SU-DHL-6 (cell line): ENCODE measurements at regions not wholly inside any gene's neighbourhood (a gene's known extent, or its start where the extent isn't known, plus 50 kb on each side); places are given as distances from the start of the nearest gene placed in this dataset.

ENCODE experiments used
- H2AFZ ChIP-seq: fragments of 200-600 bp; sonication (generic); 2 replicates; pipeline ENCODE4 v1.6.1; 2014; ENCODE audit warnings: low read depth, mild to moderate bottlenecking, moderate library complexity, mixed read lengths, antibody characterized with exemption, low read length; ENCODE audit not compliant: severe bottlenecking
- H3F3A ChIP-seq: fragments of 200-600 bp; shearing (Covaris generic); 2 replicates; pipeline ENCODE4 v1.6.0; 2016; ENCODE audit warnings: antibody characterized with exemption, mild to moderate bottlenecking; ENCODE audit not compliant: insufficient read depth
- H3K27ac ChIP-seq: fragments of 200-600 bp; sonication (generic); 2 replicates; pipeline ENCODE4 v1.5.1; 2016; ENCODE audit warnings: low read depth, mild to moderate bottlenecking, low read length, moderate library complexity, mixed read lengths
- H3K27me3 ChIP-seq: fragments of 200-600 bp; sonication (generic), shearing (Covaris generic); 2 replicates; pipeline ENCODE4 v1.6.0; 2014; ENCODE audit warnings: mild to moderate bottlenecking, low read length
- H3K36me3 ChIP-seq: fragments of 200-600 bp; sonication (generic); 2 replicates; pipeline ENCODE4 v1.6.1; 2014; ENCODE audit warnings: mild to moderate bottlenecking, low read length, mixed read lengths
- H3K4me2 ChIP-seq: fragments of 300-600, 200-600 bp; shearing (Covaris generic), sonication (generic); 2 replicates; pipeline ENCODE4 v1.6.0; 2014; ENCODE audit warnings: low read length, low read depth, mild to moderate bottlenecking; ENCODE audit not compliant: poor library complexity, severe bottlenecking
- H3K4me3 ChIP-seq: fragments of 200-600 bp; sonication (generic); 2 replicates; pipeline ENCODE4 v1.5.1; 2014; ENCODE audit warnings: antibody characterized with exemption, low read length, mild to moderate bottlenecking, mixed read lengths; ENCODE audit not compliant: insufficient read depth, poor library complexity, severe bottlenecking
- H3K79me2 ChIP-seq: fragments of 200-600 bp; sonication (generic); 2 replicates; pipeline ENCODE4 v1.6.1; 2014; ENCODE audit warnings: mild to moderate bottlenecking, low read length, moderate library complexity; ENCODE audit not compliant: insufficient read depth
- H3K9ac ChIP-seq: fragments of 200-600 bp; sonication (generic); 2 replicates; pipeline ENCODE4 v1.7.0; 2014; ENCODE audit warnings: mild to moderate bottlenecking, low read length
- H3K9me2 ChIP-seq: fragments of 200-600 bp; sonication (generic); replicated peaks from 2 replicates; pipeline ENCODE4 v1.6.1; 2014; ENCODE audit warnings: low read length; ENCODE audit not compliant: insufficient read depth
- H3K9me3 ChIP-seq: fragments of 200-600 bp; sonication (generic); 2 replicates; pipeline ENCODE4 v1.6.1; 2014; ENCODE audit warnings: low read length, mixed read lengths; ENCODE audit not compliant: insufficient read depth
- H4K20me1 ChIP-seq: fragments of 200-600 bp; sonication (generic); 2 replicates; pipeline ENCODE4 v1.6.1; 2014; ENCODE audit warnings: low read depth, mild to moderate bottlenecking, antibody characterized with exemption, low read length, moderate library complexity, mixed read lengths
- CTCF ChIP-seq: fragments of 200-600 bp; sonication (generic); IDR thresholded peaks from one replicate; pipeline ENCODE4 v1.5.1; 2017; ENCODE audit warnings: antibody characterized with exemption, mild to moderate bottlenecking, low read length, moderate library complexity; ENCODE audit not compliant: insufficient read depth, poor library complexity, severe bottlenecking
- EZH2phosphoT487 ChIP-seq: fragments of 200-600 bp; sonication (generic), shearing (Covaris generic); conservative IDR thresholded peaks from 2 replicates; pipeline ENCODE4 v1.6.1; 2018; ENCODE audit warnings: mild to moderate bottlenecking, antibody characterized with exemption, low read length, moderate library complexity, mixed read lengths

- H4K20me1 ChIP-seq: no peaks in the 10 kb centered on the region
- H3F3A ChIP-seq: no peaks in the 10 kb centered on the region
- H3K4me2 ChIP-seq: no peak overlapping the region
- H3K4me3 ChIP-seq: no peak overlapping the region
- H3K36me3 ChIP-seq: no peaks in the 10 kb centered on the region
- no peaks in the 10 kb centered on the region for H3K9me2 ChIP-seq
- H2AFZ ChIP-seq: no peak overlapping the region
- no peaks in the 10 kb centered on the region for H3K79me2 ChIP-seq
- no peak overlapping the region for H3K9ac ChIP-seq
- TF ChIP-seq CTCF: no peak
- no peak for TF ChIP-seq EZH2phosphoT487
- H3K27ac ChIP-seq: no peak overlapping the region
- no peaks in the 10 kb centered on the region; the same call in 1 of the 2 replicates for H3K27me3 ChIP-seq
- H3K9me3 ChIP-seq: no peaks in the 10 kb centered on the region
Measured at GRCh38 chr7:32273297-32273696, 203.1 kb upstream of the PDE1C start.

GRCh38 chr7:32266932-32267475 lies 196.8 kb upstream of the PDE1C start:
- H3K36me3 ChIP-seq: no peaks in the 10 kb centered on the region
- H2AFZ ChIP-seq: no peak overlapping the region
- H4K20me1 ChIP-seq: no peaks in the 10 kb centered on the region

GRCh38 chr7:32264702-32265284 lies 194.6 kb upstream of the PDE1C start:
- H2AFZ ChIP-seq: no peak overlapping the region

More at GRCh38 chr7:32266932-32267475, 196.8 kb upstream of the PDE1C start:
- H3F3A ChIP-seq: no peaks in the 10 kb centered on the region
- H3K4me3 ChIP-seq: no peak overlapping the region
- H3K9me3 ChIP-seq: no peaks in the 10 kb centered on the region
- no peak for TF ChIP-seq EZH2phosphoT487
- no peak for TF ChIP-seq CTCF
- H3K27ac ChIP-seq: no peak overlapping the region
- H3K9ac ChIP-seq: no peak overlapping the region
- no peaks in the 10 kb centered on the region for H3K27me3 ChIP-seq
- H3K4me2 ChIP-seq: no peak overlapping the region
- H3K79me2 ChIP-seq: no peaks in the 10 kb centered on the region
- H3K9me2 ChIP-seq: no peaks in the 10 kb centered on the region

More at GRCh38 chr7:32264702-32265284, 194.6 kb upstream of the PDE1C start:
- Histone ChIP-seq H4K20me1 (no peaks in the 10 kb centered on the region), H3F3A (no peaks in the 10 kb centered on the region), H3K4me2 (no peak overlapping the region), H3K4me3 (no peak overlapping the region), H3K9ac (no peak overlapping the region), H3K27ac (no peak overlapping the region), H3K27me3 (no peaks in the 10 kb centered on the region), H3K9me3 (no peaks in the 10 kb centered on the region), H3K36me3 (no peaks in the 10 kb centered on the region), H3K9me2 (no peaks in the 10 kb centered on the region), H3K79me2 (no peaks in the 10 kb centered on the region)
- TF ChIP-seq CTCF (no peak), EZH2phosphoT487 (no peak)
